ENCODE measurements at regions not wholly inside any gene's neighbourhood (a gene's known extent, or its start where the extent isn't known, plus 50 kb on each side); places are given as distances from the start of the nearest gene placed in this dataset.

DNA sequence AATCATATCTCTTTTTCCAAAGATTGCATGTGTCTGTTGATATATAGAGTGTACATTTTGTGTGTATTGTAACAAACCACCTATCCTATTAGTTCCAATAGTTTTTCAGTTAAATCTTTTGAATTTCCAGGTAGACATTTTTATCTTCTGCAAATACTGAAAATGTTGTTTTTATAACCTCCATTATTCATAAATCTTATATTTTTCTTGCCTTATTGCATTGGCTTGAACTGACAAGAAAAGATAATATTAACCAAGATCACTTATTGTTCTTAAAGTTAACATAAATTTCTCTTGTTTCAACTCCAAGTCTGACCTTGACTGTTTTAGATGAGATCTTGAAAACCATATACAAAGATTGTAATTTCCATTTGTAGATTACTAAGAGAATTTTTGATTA is 251.6 kb downstream of the IRX2 start:
- DNase-seq (ENCODE audit: low read depth in 1 of 2, low spot score in 1 of 2), result no peak

GRCh38 chr5:2496891-2497290 is 254.6 kb downstream of the IRX2 start:
- DNase-seq (ENCODE audit: low read depth in 1 of 2, low spot score in 1 of 2), result no peak

- DNase-seq (ENCODE audit: low read depth in 1 of 2, low spot score in 1 of 2), result no peak
Observed at GRCh38 chr5:2496126-2496525, 255.4 kb downstream of the IRX2 start.

- DNase-seq (ENCODE audit: low read depth in 1 of 2, low spot score in 1 of 2), result no peak
Observed at GRCh38 chr5:2493356-2493755, 258.1 kb downstream of the IRX2 start.

GRCh38 chr5:2492476-2492875 is 259.0 kb downstream of the IRX2 start:
- DNase-seq (ENCODE audit: low read depth in 1 of 2, low spot score in 1 of 2), result no peak

DNA sequence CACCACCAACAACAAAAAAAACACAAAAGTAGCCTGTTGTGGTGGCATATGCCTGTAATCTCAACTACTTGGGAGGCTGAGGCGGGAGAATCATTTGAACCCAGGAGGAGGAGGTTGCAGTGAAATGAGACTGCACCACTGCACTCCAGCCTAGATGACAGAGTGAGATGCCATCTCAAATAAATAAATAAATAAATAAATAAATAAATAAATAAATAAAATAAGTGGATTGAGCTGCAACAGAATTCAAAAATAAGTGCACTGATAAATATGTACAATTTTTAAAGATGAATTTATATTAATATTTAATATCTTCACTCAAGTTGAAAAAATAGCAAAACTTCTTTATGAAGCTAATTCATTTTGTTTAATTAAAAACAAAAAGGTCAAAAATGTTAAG is 259.6 kb downstream of the IRX2 start:
- no peak for DNase-seq (ENCODE audit: low read depth in 1 of 2, low spot score in 1 of 2)

GRCh38 chr5:2489306-2489705 is 262.2 kb downstream of the IRX2 start:
- no peak for DNase-seq (ENCODE audit: low read depth in 1 of 2, low spot score in 1 of 2)

DNA sequence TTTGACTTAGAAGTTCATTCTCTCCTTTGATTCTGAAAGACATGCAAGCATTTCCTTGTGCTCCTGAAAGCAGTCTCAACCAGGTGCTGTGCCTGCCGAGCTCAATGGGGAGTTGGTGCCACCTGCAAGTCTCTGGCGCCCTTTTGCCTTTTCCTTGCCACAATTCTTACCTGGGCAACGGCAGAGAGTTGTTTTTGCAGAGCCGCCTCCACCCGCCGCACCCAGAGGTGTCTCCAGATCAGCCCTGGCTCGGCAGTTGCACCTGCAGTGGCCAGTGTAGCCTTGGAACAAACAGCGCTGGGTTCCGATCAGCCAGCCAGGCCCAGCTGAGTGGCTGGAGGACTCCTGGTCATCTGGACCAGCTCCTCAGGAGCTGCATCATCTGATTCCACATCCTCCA is 262.9 kb downstream of the IRX2 start:
- DNase-seq (ENCODE audit: low read depth in 1 of 2, low spot score in 1 of 2), result no peak

GRCh38 chr5:2487152-2487763 is 264.2 kb downstream of the IRX2 start:
- DNase-seq (ENCODE audit: low read depth in 1 of 2, low spot score in 1 of 2), result no peak

GRCh38 chr5:2486373-2486772 is 265.1 kb downstream of the IRX2 start:
- DNase-seq (ENCODE audit: low read depth in 1 of 2, low spot score in 1 of 2), result no peak

DNA sequence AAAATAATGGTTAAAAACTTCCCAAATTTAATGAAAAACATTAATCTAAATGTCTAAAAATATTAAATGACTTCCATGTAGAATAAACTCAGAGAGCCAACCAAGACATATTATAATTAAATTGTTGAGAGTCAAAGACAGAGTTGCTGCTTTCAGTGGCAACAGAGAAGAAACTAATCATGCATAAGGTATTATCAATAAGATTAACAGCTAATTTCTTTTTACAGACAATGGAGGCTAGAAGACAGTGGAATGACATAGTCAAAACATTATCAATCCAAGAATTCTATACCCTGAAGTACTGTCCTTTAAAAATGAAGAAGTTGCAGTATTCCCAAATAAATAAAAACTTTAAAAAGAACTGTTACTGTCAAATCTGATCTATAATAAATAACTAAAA is 268.7 kb downstream of the IRX2 start:
- DNase-seq (ENCODE audit: low read depth in 1 of 2, low spot score in 1 of 2), result no peak

- no peak for DNase-seq (ENCODE audit: low read depth in 1 of 2, low spot score in 1 of 2)
Observed at GRCh38 chr5:2480871-2481270, 270.6 kb downstream of the IRX2 start.

- no peak for DNase-seq (ENCODE audit: low read depth in 1 of 2, low spot score in 1 of 2)
Observed at GRCh38 chr5:2475902-2476301, 275.6 kb downstream of the IRX2 start.

GRCh38 chr5:2472670-2473069 is 278.8 kb downstream of the IRX2 start:
- DNase-seq (ENCODE audit: low read depth in 1 of 2, low spot score in 1 of 2), result no peak

DNA sequence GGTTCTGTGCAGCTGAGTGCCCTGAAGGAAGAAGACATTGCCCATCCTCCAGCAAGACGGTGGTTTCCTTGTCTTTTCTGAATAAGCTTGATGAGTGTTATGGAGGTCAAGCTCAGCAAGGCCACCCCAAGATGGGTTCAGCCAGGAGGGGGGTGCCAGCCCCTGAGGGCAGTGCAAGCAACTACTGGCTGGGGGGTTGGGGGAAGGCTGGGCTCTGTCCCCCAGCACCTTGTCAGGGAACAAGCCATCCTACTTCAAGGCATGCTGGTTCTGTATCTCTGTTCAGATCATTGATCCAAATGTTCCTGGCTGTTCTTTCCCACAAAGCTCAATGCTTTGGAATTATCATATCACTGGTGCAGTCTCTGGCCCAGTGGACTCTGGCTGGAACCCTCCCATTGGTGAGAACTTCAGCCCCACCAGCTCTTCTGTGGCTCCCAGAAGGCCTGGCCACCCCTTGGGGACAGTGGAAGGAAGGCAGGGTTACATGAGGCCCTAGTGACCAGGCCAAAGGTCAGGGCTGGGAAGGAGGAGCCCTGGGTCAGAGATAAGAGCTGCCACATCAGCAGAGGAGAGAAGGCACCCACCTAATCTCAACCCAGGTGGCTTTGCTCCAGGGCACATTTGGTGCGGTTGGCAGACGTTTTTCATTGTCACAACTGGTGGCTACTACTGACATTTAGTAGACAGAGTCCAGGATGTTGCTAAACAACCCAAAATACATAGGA is 280.2 kb downstream of the IRX2 start:
- no peak for DNase-seq (ENCODE audit: low read depth in 1 of 2, low spot score in 1 of 2)

GRCh38 chr5:2466966-2467365 is 284.5 kb downstream of the IRX2 start:
- no peak for DNase-seq (ENCODE audit: low read depth in 1 of 2, low spot score in 1 of 2)

DNA sequence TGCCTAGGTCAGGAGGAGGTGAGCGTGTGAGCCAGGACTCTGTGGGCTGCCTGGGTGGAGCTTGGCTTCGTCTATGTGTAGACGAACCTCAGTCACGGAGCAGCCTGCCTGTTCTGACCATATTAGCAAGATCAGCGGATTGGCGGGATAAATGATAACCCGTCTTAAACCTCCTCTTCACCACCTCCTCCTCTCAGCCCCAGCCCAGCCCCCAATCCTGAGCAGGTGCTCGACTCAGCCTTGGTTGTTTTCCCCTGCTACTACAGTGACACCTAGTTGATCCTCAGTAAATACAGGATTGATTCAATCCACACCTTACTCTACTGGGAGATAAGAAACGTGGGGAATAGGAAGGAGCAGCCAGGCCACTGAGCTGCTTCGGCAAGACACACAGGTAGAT is 286.1 kb downstream of the IRX2 start:
- no peak for DNase-seq (ENCODE audit: low read depth in 1 of 2, low spot score in 1 of 2)

DNA sequence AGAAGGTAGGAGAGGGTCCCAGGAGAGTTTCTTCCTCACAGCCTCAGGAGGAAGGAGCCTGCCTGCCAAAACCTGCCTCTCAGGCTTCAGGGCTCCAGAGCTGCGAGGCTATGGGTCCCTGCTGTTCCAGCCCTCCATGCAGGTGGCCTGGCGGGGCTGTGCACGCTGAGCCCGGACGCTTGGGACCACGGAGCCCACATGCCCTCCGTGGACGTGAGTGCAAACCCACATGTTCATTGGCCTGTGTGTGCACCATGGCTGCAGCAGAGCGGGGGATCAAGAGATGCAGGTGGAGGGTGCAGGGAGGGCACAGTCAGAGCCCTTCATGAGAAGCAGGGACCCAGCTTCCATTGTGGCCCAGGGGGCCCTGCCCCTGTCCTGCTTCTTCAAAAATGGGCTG is 287.3 kb downstream of the IRX2 start:
- DNase-seq (ENCODE audit: low read depth in 1 of 2, low spot score in 1 of 2), result no peak

GRCh38 chr5:2461701-2462691 is 289.5 kb downstream of the IRX2 start:
- DNase-seq (ENCODE audit: low read depth in 1 of 2, low spot score in 1 of 2), result no peak

- no peak for DNase-seq (ENCODE audit: low read depth in 1 of 2, low spot score in 1 of 2)
Observed at GRCh38 chr5:2460098-2460497, 291.4 kb downstream of the IRX2 start.

GRCh38 chr5:2459251-2459650 is 292.2 kb downstream of the IRX2 start:
- DNase-seq (ENCODE audit: low read depth in 1 of 2, low spot score in 1 of 2), result no peak

DNA sequence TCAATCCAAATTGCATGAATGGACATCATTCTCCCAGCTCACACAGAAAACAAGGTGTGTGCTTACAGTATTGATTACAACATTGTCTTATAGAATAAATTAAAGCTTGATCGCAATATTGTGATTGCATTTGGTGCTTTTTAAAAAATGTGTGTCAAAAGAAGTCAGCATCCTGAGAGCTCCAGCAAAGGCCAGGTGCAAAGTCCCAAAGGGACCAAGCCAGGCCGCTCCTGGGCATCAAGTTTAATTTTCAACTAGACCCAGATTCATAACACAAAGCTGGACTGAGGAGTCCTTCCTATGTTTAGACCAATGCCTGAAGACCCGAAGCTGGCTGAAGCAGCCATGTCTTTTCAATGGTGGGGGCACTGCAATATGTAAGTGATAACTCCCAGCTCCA is 295.6 kb downstream of the IRX2 start:
- DNase-seq (ENCODE audit: low read depth in 1 of 2, low spot score in 1 of 2), result no peak
